OCI-LY3 (cell line): ENCODE measurements at regions not wholly inside any gene's neighbourhood (a gene's known extent, or its start where the extent isn't known, plus 50 kb on each side); places are given as distances from the start of the nearest gene placed in this dataset.

Source experiments
- H2AFZ ChIP-seq: fragments of 200-600, 300-600 bp; shearing (Covaris generic); 2 replicates; pipeline ENCODE4 v1.6.0; 2014; ENCODE audit warnings: antibody characterized with exemption, low read depth, low read length
- H3K27ac ChIP-seq: fragments of 200-600, 300-600 bp; sonication (generic); 2 replicates; pipeline ENCODE4 v1.5.1; 2014; ENCODE audit warnings: mild to moderate bottlenecking, low read length, moderate library complexity, mixed read lengths
- H3K27me3 ChIP-seq: fragments of 200-600, 300-600 bp; sonication (generic); 2 replicates; pipeline ENCODE4 v1.6.1; 2014; ENCODE audit warnings: low read depth, low read length, mixed read lengths
- H3K36me3 ChIP-seq: fragments of 200-600, 300-600 bp; sonication (generic); replicated peaks from 2 replicates; pipeline ENCODE3; 2014; ENCODE audit warnings: low read depth, low read length, mixed read lengths
- H3K4me1 ChIP-seq: fragments of 300-600, 200-600 bp; sonication (generic); 2 replicates; pipeline ENCODE4 v1.6.1; 2014; ENCODE audit warnings: low read length, mixed read lengths
- H3K4me2 ChIP-seq: fragments of 200-600, 300-600 bp; sonication (generic); 2 replicates; pipeline ENCODE4 v1.6.1; 2014; ENCODE audit warnings: low read length, mixed read lengths
- H3K4me3 ChIP-seq: fragments of 300-600, 200-600 bp; sonication (generic); 2 replicates; pipeline ENCODE4 v1.5.1; 2014; ENCODE audit warnings: antibody characterized with exemption, mild to moderate bottlenecking, low read length, moderate library complexity
- H3K79me2 ChIP-seq: fragments of 300-600, 200-600 bp; shearing (Covaris generic); 2 replicates; pipeline ENCODE4 v1.6.1; 2014; ENCODE audit warnings: mild to moderate bottlenecking, low read length, mixed read lengths
- H3K9ac ChIP-seq: fragments of 300-600, 200-600 bp; shearing (Covaris generic); 2 replicates; pipeline ENCODE4 v1.6.0; 2014; ENCODE audit warnings: mild to moderate bottlenecking, low read length, moderate library complexity
- H3K9me3 ChIP-seq: fragments of 200-600, 300-600 bp; shearing (Covaris generic); 2 replicates; pipeline ENCODE4 v1.6.1; 2014; ENCODE audit warnings: low read length, mixed read lengths; ENCODE audit not compliant: insufficient read depth
- H4K20me1 ChIP-seq: fragments of 200-600, 300-600 bp; sonication (generic); 2 replicates; pipeline ENCODE4 v1.6.1; 2016; ENCODE audit warnings: low read length, mixed read lengths; ENCODE audit not compliant: insufficient read depth
- EZH2phosphoT487 ChIP-seq: fragments of 200-600 bp; shearing (Covaris generic); IDR thresholded peaks from 2 replicates; pipeline ENCODE4 v1.6.1; 2018; ENCODE audit warnings: antibody characterized with exemption, mixed run types, low read depth
- TF ChIP-seq, protein P1 (sequence below): fragments of 200-600, 300-600 bp; sonication (generic); IDR thresholded peaks from 2 replicates; pipeline ENCODE4 v1.5.1; 2014; ENCODE audit warnings: antibody characterized with exemption, low read length, low read depth

DNA sequence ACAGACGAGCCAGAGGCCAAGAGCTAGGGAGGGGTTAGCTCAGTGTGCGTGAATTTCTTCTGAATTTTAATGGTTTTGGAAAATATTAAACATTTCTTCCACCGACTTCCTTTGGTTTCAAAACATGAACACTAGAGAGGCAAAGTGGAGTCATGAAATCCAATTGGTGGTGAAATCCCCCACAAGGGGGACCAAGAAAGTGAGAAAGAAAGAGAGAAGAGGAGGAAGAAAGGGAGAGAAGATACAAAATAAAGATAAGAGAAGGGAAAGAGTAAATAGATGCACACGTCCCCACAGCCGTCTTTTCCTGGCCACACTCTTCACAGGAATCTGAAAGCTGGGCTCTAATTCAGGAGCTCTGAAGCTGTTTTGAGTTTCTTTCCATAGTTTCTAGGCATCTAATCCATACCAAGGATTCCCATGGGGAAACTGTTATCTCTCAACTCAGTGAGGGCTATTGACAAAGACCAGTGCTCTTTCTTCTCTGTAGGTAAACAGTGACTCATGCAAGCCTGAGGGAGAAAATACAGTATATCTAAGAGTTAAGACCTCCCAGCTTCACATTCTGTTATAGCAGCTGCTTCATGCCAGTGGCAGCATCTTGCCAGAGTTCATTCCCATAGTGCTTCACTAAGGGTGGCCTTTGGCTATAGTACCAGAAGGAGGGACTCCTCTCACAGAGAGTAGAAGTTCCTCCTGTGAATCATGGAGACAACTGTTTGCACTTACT lies 115.8 kb upstream of the LIFR start:
- H3K36me3 ChIP-seq = no peaks in the 10 kb centered on the region
- H3K79me2 ChIP-seq = no peaks in the 10 kb centered on the region
- H3K27me3 ChIP-seq = peaks cover 46% of the 10 kb centered on the region
- no peak overlapping the region for H2AFZ ChIP-seq
- TF ChIP-seq EZH2phosphoT487 = no peak
- TF ChIP-seq, protein P1, sequence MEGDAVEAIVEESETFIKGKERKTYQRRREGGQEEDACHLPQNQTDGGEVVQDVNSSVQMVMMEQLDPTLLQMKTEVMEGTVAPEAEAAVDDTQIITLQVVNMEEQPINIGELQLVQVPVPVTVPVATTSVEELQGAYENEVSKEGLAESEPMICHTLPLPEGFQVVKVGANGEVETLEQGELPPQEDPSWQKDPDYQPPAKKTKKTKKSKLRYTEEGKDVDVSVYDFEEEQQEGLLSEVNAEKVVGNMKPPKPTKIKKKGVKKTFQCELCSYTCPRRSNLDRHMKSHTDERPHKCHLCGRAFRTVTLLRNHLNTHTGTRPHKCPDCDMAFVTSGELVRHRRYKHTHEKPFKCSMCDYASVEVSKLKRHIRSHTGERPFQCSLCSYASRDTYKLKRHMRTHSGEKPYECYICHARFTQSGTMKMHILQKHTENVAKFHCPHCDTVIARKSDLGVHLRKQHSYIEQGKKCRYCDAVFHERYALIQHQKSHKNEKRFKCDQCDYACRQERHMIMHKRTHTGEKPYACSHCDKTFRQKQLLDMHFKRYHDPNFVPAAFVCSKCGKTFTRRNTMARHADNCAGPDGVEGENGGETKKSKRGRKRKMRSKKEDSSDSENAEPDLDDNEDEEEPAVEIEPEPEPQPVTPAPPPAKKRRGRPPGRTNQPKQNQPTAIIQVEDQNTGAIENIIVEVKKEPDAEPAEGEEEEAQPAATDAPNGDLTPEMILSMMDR = no peak
- no peak overlapping the region for H3K4me3 ChIP-seq
- H3K4me2 ChIP-seq = no peak overlapping the region
- H3K9me3 ChIP-seq = no peaks in the 10 kb centered on the region
- H4K20me1 ChIP-seq = no peaks in the 10 kb centered on the region
- H3K27ac ChIP-seq = no peak overlapping the region
- H3K4me1 ChIP-seq = peaks cover 12% of the 10 kb centered on the region
- H3K9ac ChIP-seq = no peak overlapping the region

DNA sequence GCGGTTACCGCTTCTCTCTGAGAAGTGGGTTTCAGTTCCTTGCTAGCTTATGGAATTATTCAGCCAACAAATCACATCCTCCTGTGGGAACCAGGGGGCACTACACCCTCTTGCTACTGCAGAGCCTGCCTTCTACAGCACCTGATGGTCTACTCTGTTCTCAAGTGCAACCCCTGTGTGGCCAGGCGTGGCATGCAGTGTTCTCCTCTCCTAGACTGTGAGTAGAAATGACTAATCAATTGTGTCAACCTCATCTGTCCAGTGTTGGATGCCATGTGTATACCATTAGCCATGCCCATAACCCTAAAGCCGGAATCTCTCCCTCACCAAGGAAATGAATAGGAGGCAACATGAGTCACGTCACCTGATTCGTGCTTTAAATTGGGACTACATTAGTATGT lies 117.2 kb upstream of the LIFR start:
- no peak overlapping the region for H3K9ac ChIP-seq
- peak overlapping the region; percentile 18; the same call in 1 of the 2 replicates for H3K4me2 ChIP-seq
- no peak for TF ChIP-seq EZH2phosphoT487
- TF ChIP-seq, protein P1 = peak; percentile 33

DNA sequence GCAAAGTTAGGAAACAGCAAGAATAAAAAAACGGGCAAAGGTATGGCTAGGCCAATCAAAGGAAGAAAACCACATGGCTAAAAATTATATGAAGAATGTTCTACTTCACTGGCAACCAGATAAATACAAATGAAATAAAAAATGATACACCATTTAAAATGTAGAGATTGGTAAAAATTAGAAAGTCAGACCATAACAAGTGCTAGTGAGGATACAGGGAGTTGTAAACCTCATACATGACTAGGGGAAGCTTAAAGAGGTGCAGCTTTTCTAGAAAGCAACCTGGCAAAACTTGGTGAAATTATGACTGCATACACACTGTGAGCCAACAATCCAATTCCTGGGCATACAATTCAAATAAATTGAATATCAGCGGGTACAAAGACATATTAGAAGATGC lies 119.0 kb upstream of the LIFR start:
- Histone ChIP-seq H4K20me1 (no peaks in the 10 kb centered on the region), H3K4me2 (no peak overlapping the region), H3K27ac (no peak overlapping the region), H3K36me3 (no peaks in the 10 kb centered on the region), H3K9me3 (no peaks in the 10 kb centered on the region), H3K79me2 (no peaks in the 10 kb centered on the region), H2AFZ (no peak overlapping the region), H3K27me3 (peaks cover 33% of the 10 kb centered on the region), H3K4me3 (no peak overlapping the region), H3K4me1 (peaks cover 12% of the 10 kb centered on the region), H3K9ac (no peak overlapping the region)
- TF ChIP-seq EZH2phosphoT487 = no peak
- TF ChIP-seq, protein P1 = no peak

More for the DNA sequence above, 117.2 kb upstream of the LIFR start:
- Histone ChIP-seq H3K36me3 (no peaks in the 10 kb centered on the region), H3K79me2 (no peaks in the 10 kb centered on the region), H3K9me3 (no peaks in the 10 kb centered on the region), H3K27me3 (peaks cover 39% of the 10 kb centered on the region), H3K4me1 (peaks cover 12% of the 10 kb centered on the region), H3K27ac (no peak overlapping the region), H3K4me3 (no peak overlapping the region), H4K20me1 (no peaks in the 10 kb centered on the region), H2AFZ (no peak overlapping the region)

DNA sequence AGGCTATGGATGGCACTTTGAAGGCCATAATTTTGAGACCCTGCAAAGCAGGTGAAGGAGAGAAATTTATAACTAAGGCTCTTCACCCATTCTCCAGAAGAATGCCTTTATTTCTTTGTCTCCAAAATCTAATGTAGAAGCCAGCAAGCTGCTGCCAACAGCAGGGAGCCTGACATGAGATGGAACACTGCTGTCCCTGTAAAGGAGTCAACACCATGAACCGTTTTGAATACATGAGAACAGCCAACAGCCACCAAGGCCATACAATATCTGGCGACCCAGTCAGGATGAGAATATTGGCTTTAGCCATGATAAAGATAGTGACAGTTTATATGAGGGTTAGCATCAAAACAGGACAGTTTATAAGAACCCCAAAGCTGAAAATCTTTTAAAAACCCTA lies 121.2 kb upstream of the LIFR start:
- Histone ChIP-seq H3K4me3 (no peak overlapping the region), H4K20me1 (no peaks in the 10 kb centered on the region), H2AFZ (no peak overlapping the region), H3K79me2 (no peaks in the 10 kb centered on the region), H3K27ac (no peak overlapping the region), H3K27me3 (peaks cover 16% of the 10 kb centered on the region), H3K9ac (no peak overlapping the region), H3K9me3 (no peaks in the 10 kb centered on the region), H3K4me1 (peaks cover 12% of the 10 kb centered on the region), H3K36me3 (no peaks in the 10 kb centered on the region), H3K4me2 (no peak overlapping the region)
- TF ChIP-seq, protein P1 = no peak
- TF ChIP-seq EZH2phosphoT487 = no peak
